ENCODE measurements at regions not wholly inside any gene's neighbourhood (a gene's known extent, or its start where the extent isn't known, plus 50 kb on each side); places are given as distances from the start of the nearest gene placed in this dataset.

DNA sequence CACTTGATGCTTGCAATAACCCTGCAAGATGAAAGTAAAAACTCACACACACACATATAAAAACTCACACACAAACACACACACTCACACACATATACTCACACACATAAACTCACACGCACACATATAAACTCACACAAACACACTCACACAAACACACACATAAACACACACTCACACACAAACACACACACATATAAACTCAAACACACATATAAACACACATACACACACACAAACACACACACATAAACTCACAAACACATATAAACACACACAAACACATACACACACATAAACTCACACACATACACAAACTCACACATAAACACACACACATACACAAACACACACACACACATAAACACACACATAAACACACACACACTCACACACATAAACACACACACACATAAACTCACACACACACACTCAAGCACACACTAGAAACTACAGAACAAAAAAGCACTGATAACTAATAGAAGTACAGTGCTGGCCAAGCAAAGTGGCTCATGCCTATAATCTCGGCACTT lies 117.7 kb upstream of the TEKT4 start:
- DNase-seq = no peak
- H3K9me3 Mint-ChIP-seq = peaks cover 88 to 93% of the 10 kb centered on the region in 2 experiments
- H2BK5ac ChIP-seq (ENCODE audit: insufficient read length, low read length) = no peak overlapping the region
- H2BK15ac ChIP-seq (ENCODE audit: low read depth, low read length) = no peak overlapping the region
- H4K20me1 ChIP-seq (ENCODE audit: control insufficient read depth, insufficient read depth, insufficient read length) = no peaks in the 10 kb centered on the region
- no peaks in the 10 kb centered on the region for H3K4me1 ChIP-seq (ENCODE audit: insufficient read depth, low read length)
- no peaks in the 10 kb centered on the region for H3K27me3 ChIP-seq (ENCODE audit: insufficient read depth, low read length)
- WGBS (ENCODE audit: extremely low coverage, insufficient read length, low lambda C conversion rate) = 100% methylated on average over 1 of the region's 2 CpGs
- H3K4me2 ChIP-seq (ENCODE audit: insufficient read depth, insufficient read length, low read length) = no peak overlapping the region
- H3K14ac ChIP-seq (ENCODE audit: insufficient read depth, low read length) = no peak overlapping the region
- H3K23ac ChIP-seq (ENCODE audit: insufficient read length, low read depth, low read length) = no peak overlapping the region
- peaks cover 83% of the 10 kb centered on the region for H3K9me3 ChIP-seq (ENCODE audit: control insufficient read depth, low read depth, low read length)
- no peak overlapping the region for H3K4ac ChIP-seq (ENCODE audit: low read depth, low read length)
- H4K8ac ChIP-seq (replicated peaks; ENCODE audit: insufficient read length, low read depth, low read length) = no peak overlapping the region
- no peak overlapping the region for H3K18ac ChIP-seq (ENCODE audit: insufficient read length, low read depth, low read length)
- no peak overlapping the region for H2BK12ac ChIP-seq (ENCODE audit: insufficient read length, low read depth, low read length)
- H3K79me2 ChIP-seq (ENCODE audit: insufficient read depth, low read length) = no peaks in the 10 kb centered on the region
- H4K91ac ChIP-seq (ENCODE audit: insufficient read length, low read depth, low read length) = no peak overlapping the region
- no peak overlapping the region for H2BK120ac ChIP-seq (ENCODE audit: low read depth, low read length, poor library complexity, severe bottlenecking)
- no peak overlapping the region for H2AFZ ChIP-seq (ENCODE audit: low read length)
- H3K27ac ChIP-seq (ENCODE audit: insufficient read length, low read depth, low read length) = no peak overlapping the region
- no peak overlapping the region for H2AK5ac ChIP-seq (ENCODE audit: insufficient read length, low read length)
- H3K56ac ChIP-seq (ENCODE audit: insufficient read length, low read depth, low read length) = no peak overlapping the region
- TF ChIP-seq, protein P1, sequence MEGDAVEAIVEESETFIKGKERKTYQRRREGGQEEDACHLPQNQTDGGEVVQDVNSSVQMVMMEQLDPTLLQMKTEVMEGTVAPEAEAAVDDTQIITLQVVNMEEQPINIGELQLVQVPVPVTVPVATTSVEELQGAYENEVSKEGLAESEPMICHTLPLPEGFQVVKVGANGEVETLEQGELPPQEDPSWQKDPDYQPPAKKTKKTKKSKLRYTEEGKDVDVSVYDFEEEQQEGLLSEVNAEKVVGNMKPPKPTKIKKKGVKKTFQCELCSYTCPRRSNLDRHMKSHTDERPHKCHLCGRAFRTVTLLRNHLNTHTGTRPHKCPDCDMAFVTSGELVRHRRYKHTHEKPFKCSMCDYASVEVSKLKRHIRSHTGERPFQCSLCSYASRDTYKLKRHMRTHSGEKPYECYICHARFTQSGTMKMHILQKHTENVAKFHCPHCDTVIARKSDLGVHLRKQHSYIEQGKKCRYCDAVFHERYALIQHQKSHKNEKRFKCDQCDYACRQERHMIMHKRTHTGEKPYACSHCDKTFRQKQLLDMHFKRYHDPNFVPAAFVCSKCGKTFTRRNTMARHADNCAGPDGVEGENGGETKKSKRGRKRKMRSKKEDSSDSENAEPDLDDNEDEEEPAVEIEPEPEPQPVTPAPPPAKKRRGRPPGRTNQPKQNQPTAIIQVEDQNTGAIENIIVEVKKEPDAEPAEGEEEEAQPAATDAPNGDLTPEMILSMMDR (conservative IDR thresholded peaks at IDR 0.05) = no peak
- peaks cover 10 to 18% (median 10%) of the 10 kb centered on the region in 3 experiments; a peak in 6 of 7 replicates for H3K36me3 Mint-ChIP-seq (ENCODE audit: insufficient read depth in 1 of 3, low read depth in 3 of 3)
- no peak overlapping the region for H3K4me3 Mint-ChIP-seq
- no peaks in the 10 kb centered on the region for H3K79me1 ChIP-seq (ENCODE audit: insufficient read depth, low read depth, low read length, poor library complexity, severe bottlenecking)
- H3K23me2 ChIP-seq (ENCODE audit: insufficient read length, low read depth, low read length, poor library complexity, severe bottlenecking) = no peaks in the 10 kb centered on the region
- no peak overlapping the region for H3K9ac ChIP-seq (ENCODE audit: extremely low read depth, insufficient read length, low read length)
- H3T11ph ChIP-seq (ENCODE audit: low read length) = no peak overlapping the region
- H3K4me1 Mint-ChIP-seq = no peaks in the 10 kb centered on the region
- H4K5ac ChIP-seq (ENCODE audit: insufficient read length, low read depth, low read length) = no peak overlapping the region
- no peak overlapping the region for H2BK20ac ChIP-seq (ENCODE audit: low read depth, low read length, poor library complexity, severe bottlenecking)
- H3K27me3 Mint-ChIP-seq (ENCODE audit: low read depth) = no peaks in the 10 kb centered on the region; the same call in 1 of the 2 replicates
- H3K27ac Mint-ChIP-seq = no peak overlapping the region
